ENCODE measurements at regions not wholly inside any gene's neighbourhood (a gene's known extent, or its start where the extent isn't known, plus 50 kb on each side); places are given as distances from the start of the nearest gene placed in this dataset.

DNA sequence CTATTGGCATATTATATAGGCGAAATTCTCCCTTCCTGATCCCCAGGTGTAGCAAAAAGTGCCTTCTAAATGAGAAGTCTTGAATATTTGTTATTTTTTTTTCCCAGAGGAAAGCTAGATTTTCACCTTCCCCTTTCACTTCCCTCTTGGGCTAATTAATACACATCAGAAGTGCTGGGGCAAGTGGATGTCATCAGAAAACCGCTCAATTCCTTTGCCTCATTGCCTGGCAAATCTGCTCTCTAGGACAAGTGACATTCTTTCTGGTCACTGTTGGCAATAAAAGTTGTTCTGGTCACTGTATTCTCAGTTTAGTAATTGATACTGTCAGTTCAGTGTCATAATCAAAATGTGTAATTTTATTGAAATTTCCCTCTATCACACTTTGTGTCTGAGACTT, 174.5 kb downstream of the ETNK1 start:
- 85% methylated on average over 2 of the region's 2 CpGs for WGBS
- no peak for DNase-seq (ENCODE audit: low spot score)
- H3K36me3 ChIP-seq (ENCODE audit: control insufficient read depth in 4 of 4, insufficient read depth in 3 of 4, low read depth in 1 of 4, low read length in 3 of 4): no peaks in the 10 kb centered on the region

More for the DNA sequence above, 174.5 kb downstream of the ETNK1 start:
- TF ChIP-seq JUND (IDR thresholded peaks at IDR 0.05) (no peak), FOXA2 (IDR thresholded peaks at IDR 0.05) (no peak), CTCF (IDR thresholded peaks at IDR 0.05; ENCODE audit: low read depth, low read length, missing input control) (no peak), REST (IDR thresholded peaks at IDR 0.05) (no peak), FOXA1 (IDR thresholded peaks at IDR 0.05) (no peak), SP1 (IDR thresholded peaks at IDR 0.05) (no peak), NR2F2 (IDR thresholded peaks at IDR 0.05) (no peak), YY1 (IDR thresholded peaks at IDR 0.05) (no peak), TAF1 (conservative IDR thresholded peaks at IDR 0.05) (no peak), HNF4G (IDR thresholded peaks at IDR 0.05) (no peak), EGR1 (IDR thresholded peaks at IDR 0.05; ENCODE audit: low read depth in 2 of 2) (no peak), RAD21 (IDR thresholded peaks at IDR 0.05) (no peak), ATF3 (IDR thresholded peaks at IDR 0.05) (no peak), GABPA (IDR thresholded peaks at IDR 0.05 in 1 of 2, conservative IDR thresholded peaks at IDR 0.05 in 1 of 2) (no peak), RXRA (IDR thresholded peaks at IDR 0.05) (no peak), HNF4A (conservative IDR thresholded peaks at IDR 0.05) (no peak)
- TF ChIP-seq, protein P1, sequence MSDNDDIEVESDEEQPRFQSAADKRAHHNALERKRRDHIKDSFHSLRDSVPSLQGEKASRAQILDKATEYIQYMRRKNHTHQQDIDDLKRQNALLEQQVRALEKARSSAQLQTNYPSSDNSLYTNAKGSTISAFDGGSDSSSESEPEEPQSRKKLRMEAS (IDR thresholded peaks at IDR 0.05): no peak
- TF ChIP-seq, protein P2, sequence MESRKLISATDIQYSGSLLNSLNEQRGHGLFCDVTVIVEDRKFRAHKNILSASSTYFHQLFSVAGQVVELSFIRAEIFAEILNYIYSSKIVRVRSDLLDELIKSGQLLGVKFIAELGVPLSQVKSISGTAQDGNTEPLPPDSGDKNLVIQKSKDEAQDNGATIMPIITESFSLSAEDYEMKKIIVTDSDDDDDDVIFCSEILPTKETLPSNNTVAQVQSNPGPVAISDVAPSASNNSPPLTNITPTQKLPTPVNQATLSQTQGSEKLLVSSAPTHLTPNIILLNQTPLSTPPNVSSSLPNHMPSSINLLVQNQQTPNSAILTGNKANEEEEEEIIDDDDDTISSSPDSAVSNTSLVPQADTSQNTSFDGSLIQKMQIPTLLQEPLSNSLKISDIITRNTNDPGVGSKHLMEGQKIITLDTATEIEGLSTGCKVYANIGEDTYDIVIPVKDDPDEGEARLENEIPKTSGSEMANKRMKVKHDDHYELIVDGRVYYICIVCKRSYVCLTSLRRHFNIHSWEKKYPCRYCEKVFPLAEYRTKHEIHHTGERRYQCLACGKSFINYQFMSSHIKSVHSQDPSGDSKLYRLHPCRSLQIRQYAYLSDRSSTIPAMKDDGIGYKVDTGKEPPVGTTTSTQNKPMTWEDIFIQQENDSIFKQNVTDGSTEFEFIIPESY (IDR thresholded peaks at IDR 0.05): no peak
- Histone ChIP-seq H3K4me1 (ENCODE audit: control insufficient read depth in 4 of 4, insufficient read depth in 4 of 4, low read length in 3 of 4) (no peaks in the 10 kb centered on the region), H3K9ac (ENCODE audit: low read depth in 1 of 2, low read length in 2 of 2) (no peak overlapping the region), H3K9me3 (ENCODE audit: control insufficient read depth in 4 of 4, low read length in 3 of 4) (no peaks in the 10 kb centered on the region), H3K4me3 (ENCODE audit: low read depth in 1 of 3, low read length in 3 of 3) (no peak overlapping the region), H3K27me3 (ENCODE audit: control insufficient read depth in 4 of 4, insufficient read depth in 4 of 4, low read length in 3 of 4) (no peaks in the 10 kb centered on the region), H3K27ac (ENCODE audit: low read depth in 1 of 2, low read length in 2 of 2) (no peak overlapping the region)

All from liver (tissue), 8 donors.